ENCODE measurements at regions not wholly inside any gene's neighbourhood (a gene's known extent, or its start where the extent isn't known, plus 50 kb on each side); places are given as distances from the start of the nearest gene placed in this dataset.

GRCh38 chr14:101082436-101083384 lies 179.2 kb upstream of the RTL1 start:
- H3K4me1 Mint-ChIP-seq, result peaks cover 12% of the 10 kb centered on the region
- no peak for TF ChIP-seq CTCF (IDR thresholded peaks at IDR 0.05; ENCODE audit: unreplicated experiment in 3 of 3)
- no peak overlapping the region for H3K27ac Mint-ChIP-seq
- no peak overlapping the region for H3K4me3 Mint-ChIP-seq
- H3K27me3 Mint-ChIP-seq (ENCODE audit: low read depth), result peaks cover 17% of the 10 kb centered on the region
- peaks cover 15% of the 10 kb centered on the region for H3K9me3 Mint-ChIP-seq
- H3K36me3 Mint-ChIP-seq (ENCODE audit: low read depth), result no peaks in the 10 kb centered on the region

GRCh38 chr14:101083564-101084435 lies 180.3 kb upstream of the RTL1 start:
- TF ChIP-seq CTCF (IDR thresholded peaks at IDR 0.05; ENCODE audit: unreplicated experiment in 3 of 3), result no peak
- H3K9me3 Mint-ChIP-seq, result peaks cover 15% of the 10 kb centered on the region
- H3K27me3 Mint-ChIP-seq (ENCODE audit: low read depth), result peaks cover 12% of the 10 kb centered on the region

GRCh38 chr14:101084436-101084826 lies 180.9 kb upstream of the RTL1 start:
- H3K4me1 Mint-ChIP-seq, result peaks cover under 1% of the 10 kb centered on the region
- H3K4me3 Mint-ChIP-seq, result no peak overlapping the region
- no peak for TF ChIP-seq CTCF (IDR thresholded peaks at IDR 0.05; ENCODE audit: unreplicated experiment in 3 of 3)
- H3K9me3 Mint-ChIP-seq, result peaks cover 15% of the 10 kb centered on the region
- H3K27ac Mint-ChIP-seq, result no peak overlapping the region
- H3K36me3 Mint-ChIP-seq (ENCODE audit: low read depth), result no peaks in the 10 kb centered on the region
- H3K27me3 Mint-ChIP-seq (ENCODE audit: low read depth), result peaks cover 10% of the 10 kb centered on the region

More at GRCh38 chr14:101083564-101084435, 180.3 kb upstream of the RTL1 start:
- peaks cover 5% of the 10 kb centered on the region for H3K4me1 Mint-ChIP-seq
- H3K27ac Mint-ChIP-seq, result no peak overlapping the region
- H3K4me3 Mint-ChIP-seq, result no peak overlapping the region
- no peaks in the 10 kb centered on the region for H3K36me3 Mint-ChIP-seq (ENCODE audit: low read depth)

GRCh38 chr14:101086926-101087325 lies 183.4 kb upstream of the RTL1 start:
- TF ChIP-seq CTCF (IDR thresholded peaks at IDR 0.05; ENCODE audit: unreplicated experiment in 3 of 3), result no peak
- no peaks in the 10 kb centered on the region for H3K36me3 Mint-ChIP-seq (ENCODE audit: low read depth)
- H3K4me1 Mint-ChIP-seq, result no peaks in the 10 kb centered on the region
- peaks cover 6% of the 10 kb centered on the region for H3K9me3 Mint-ChIP-seq
- H3K4me3 Mint-ChIP-seq, result no peak overlapping the region
- peaks cover 10% of the 10 kb centered on the region for H3K27me3 Mint-ChIP-seq (ENCODE audit: low read depth)
- H3K27ac Mint-ChIP-seq, result no peak overlapping the region

- peaks cover 6% of the 10 kb centered on the region for H3K9me3 Mint-ChIP-seq
- H3K27me3 Mint-ChIP-seq (ENCODE audit: low read depth), result peaks cover 10% of the 10 kb centered on the region
- H3K27ac Mint-ChIP-seq, result no peak overlapping the region
- no peaks in the 10 kb centered on the region for H3K36me3 Mint-ChIP-seq (ENCODE audit: low read depth)
- no peaks in the 10 kb centered on the region for H3K4me1 Mint-ChIP-seq
- H3K4me3 Mint-ChIP-seq, result no peak overlapping the region
- TF ChIP-seq CTCF (IDR thresholded peaks at IDR 0.05; ENCODE audit: unreplicated experiment in 3 of 3), result no peak
Observed at GRCh38 chr14:101087614-101088394, 184.3 kb upstream of the RTL1 start.

Data from nephron (organoid).